ENCODE measurements at regions not wholly inside any gene's neighbourhood (a gene's known extent, or its start where the extent isn't known, plus 50 kb on each side); places are given as distances from the start of the nearest gene placed in this dataset.

DNA sequence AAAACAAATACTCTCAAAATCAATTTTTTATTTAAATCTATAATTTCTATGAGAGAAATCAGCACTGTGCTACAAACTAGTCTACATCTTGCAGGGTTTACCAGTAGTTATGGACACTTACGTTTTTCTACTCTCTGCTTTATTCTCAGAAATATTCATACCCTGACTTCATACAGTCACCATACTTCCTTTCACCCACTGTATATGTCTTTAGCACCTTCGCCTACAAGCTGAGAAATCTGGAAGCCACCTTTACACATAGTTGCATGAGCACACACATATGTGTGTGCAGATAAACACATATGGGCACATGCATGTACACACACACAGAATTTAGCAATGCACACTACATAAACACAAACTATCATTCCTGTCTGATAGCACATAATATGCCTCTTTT lies 177.0 kb downstream of the ST8SIA4 start:
- Histone ChIP-seq H3K4me3 (no peak overlapping the region), H3K27me3 (ENCODE audit: insufficient read depth in 3 of 3, low read length in 2 of 3) (no peaks in the 10 kb centered on the region), H3K4me1 (no peaks in the 10 kb centered on the region), H3K9me3 (no peaks in the 10 kb centered on the region), H3K36me3 (ENCODE audit: insufficient read depth in 1 of 2, low read depth in 1 of 2) (no peaks in the 10 kb centered on the region), H3K27ac (no peak overlapping the region)
- TF ChIP-seq, protein P1, sequence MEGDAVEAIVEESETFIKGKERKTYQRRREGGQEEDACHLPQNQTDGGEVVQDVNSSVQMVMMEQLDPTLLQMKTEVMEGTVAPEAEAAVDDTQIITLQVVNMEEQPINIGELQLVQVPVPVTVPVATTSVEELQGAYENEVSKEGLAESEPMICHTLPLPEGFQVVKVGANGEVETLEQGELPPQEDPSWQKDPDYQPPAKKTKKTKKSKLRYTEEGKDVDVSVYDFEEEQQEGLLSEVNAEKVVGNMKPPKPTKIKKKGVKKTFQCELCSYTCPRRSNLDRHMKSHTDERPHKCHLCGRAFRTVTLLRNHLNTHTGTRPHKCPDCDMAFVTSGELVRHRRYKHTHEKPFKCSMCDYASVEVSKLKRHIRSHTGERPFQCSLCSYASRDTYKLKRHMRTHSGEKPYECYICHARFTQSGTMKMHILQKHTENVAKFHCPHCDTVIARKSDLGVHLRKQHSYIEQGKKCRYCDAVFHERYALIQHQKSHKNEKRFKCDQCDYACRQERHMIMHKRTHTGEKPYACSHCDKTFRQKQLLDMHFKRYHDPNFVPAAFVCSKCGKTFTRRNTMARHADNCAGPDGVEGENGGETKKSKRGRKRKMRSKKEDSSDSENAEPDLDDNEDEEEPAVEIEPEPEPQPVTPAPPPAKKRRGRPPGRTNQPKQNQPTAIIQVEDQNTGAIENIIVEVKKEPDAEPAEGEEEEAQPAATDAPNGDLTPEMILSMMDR (IDR thresholded peaks at IDR 0.05): no peak
- 82 to 89% (median 87%) methylated on average over 2 of the region's 2 CpGs for WGBS, 3 donors
- intact Hi-C loops (cut with DNase I): no loop called here
- DNase-seq (no peak), ATAC-seq (no peak)

DNA sequence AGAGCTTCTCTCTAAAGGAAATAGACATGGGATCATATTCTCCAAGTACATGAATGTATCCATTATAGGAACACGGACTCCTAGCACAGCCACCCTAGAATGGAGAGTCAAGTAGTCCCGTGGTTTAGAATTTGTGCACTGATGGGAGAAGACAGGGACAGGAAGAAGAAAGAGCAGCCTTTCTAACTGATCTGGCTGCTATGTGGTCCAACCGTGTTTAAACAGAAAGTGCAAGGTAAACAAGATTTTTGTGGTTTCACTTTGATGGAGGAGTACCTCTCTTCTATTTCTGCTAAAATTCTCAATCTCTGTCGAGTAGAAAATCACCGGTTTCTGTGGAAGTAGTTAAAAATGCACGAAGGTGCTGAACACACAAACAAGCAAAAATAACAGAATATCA lies 171.3 kb downstream of the ST8SIA4 start:
- Histone ChIP-seq H3K9me3 (no peaks in the 10 kb centered on the region), H3K27me3 (ENCODE audit: insufficient read depth in 3 of 3, low read length in 2 of 3) (no peaks in the 10 kb centered on the region), H3K36me3 (ENCODE audit: insufficient read depth in 1 of 2, low read depth in 1 of 2) (no peaks in the 10 kb centered on the region), H3K27ac (no peak overlapping the region), H3K4me3 (no peak overlapping the region), H3K4me1 (no peaks in the 10 kb centered on the region)
- intact Hi-C loops (cut with DNase I): no loop called here
- WGBS, 3 donors: 57 to 68% (median 66%) methylated on average over 6 of the region's 6 CpGs
- DNase-seq (no peak), ATAC-seq (no peak)
- TF ChIP-seq, protein P1 (IDR thresholded peaks at IDR 0.05): no peak

DNA sequence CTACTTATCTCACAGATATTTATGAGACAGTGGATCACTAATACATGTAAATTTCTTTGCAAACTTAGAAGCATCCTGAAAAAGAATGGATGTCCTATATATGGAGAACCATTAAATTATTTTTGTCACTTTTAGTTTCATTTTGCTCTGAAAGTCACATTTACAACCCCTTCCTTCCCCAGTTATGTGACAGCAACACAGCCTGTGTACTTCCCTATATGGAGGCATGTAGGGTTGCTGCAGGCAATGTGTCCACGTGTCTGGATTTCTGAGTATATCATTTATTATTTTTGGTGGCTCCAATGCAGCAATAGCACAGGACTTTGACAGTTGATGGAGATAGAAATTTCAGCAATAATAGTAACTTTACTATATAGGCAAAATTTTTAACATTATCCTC lies 156.4 kb downstream of the ST8SIA4 start:
- no peak overlapping the region for H3K4me3 ChIP-seq
- H3K27me3 ChIP-seq (ENCODE audit: insufficient read depth in 3 of 3, low read length in 2 of 3): no peaks in the 10 kb centered on the region
- H3K36me3 ChIP-seq (ENCODE audit: insufficient read depth in 1 of 2, low read depth in 1 of 2): no peaks in the 10 kb centered on the region
- H3K27ac ChIP-seq: no peak overlapping the region
- intact Hi-C loops (cut with DNase I): no loop called here
- WGBS, 3 donors: 39 to 64% (median 44%) methylated on average over 1 of the region's 1 CpG
- TF ChIP-seq, protein P1 (IDR thresholded peaks at IDR 0.05): no peak
- H3K9me3 ChIP-seq: no peaks in the 10 kb centered on the region
- no peak for ATAC-seq
- no peaks in the 10 kb centered on the region for H3K4me1 ChIP-seq
- DNase-seq: no peak

DNA sequence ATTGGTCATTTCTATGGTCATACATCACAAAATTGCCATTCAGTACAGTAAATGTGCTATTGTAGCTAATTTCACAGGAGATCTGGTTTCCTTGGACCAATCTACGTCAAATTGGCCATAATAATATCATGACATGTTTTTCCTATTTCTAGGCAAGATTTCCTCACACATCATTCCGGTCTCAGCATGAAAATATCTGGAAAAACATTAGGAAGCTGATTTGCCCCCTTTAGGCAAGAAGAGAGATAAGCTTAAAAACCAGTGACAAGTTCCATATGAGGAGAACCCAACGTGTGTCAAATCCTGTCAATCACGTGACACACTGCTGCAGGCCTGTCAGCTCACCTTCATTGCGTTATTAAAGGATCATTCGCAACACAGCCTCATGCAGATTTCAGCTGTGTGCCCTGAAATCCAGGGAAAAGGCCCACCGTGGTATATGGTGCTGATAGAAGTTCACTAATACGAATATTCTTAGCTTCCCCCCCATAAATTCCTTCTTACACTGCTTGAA lies 153.3 kb downstream of the ST8SIA4 start:
- no peak for ATAC-seq
- TF ChIP-seq, protein P1 (IDR thresholded peaks at IDR 0.05): no peak
- H3K27me3 ChIP-seq (ENCODE audit: insufficient read depth in 3 of 3, low read length in 2 of 3): no peaks in the 10 kb centered on the region
- no peak for DNase-seq
- H3K9me3 ChIP-seq: no peaks in the 10 kb centered on the region
- no peaks in the 10 kb centered on the region for H3K36me3 ChIP-seq (ENCODE audit: insufficient read depth in 1 of 2, low read depth in 1 of 2)
- no peak overlapping the region for H3K4me3 ChIP-seq
- H3K27ac ChIP-seq: no peak overlapping the region
- 64 to 74% (median 66%) methylated on average over 8 of the region's 8 CpGs for WGBS, 3 donors
- intact Hi-C loops (cut with DNase I): no loop called here
- H3K4me1 ChIP-seq: no peaks in the 10 kb centered on the region

- no peak for ATAC-seq
- TF ChIP-seq, protein P1 (IDR thresholded peaks at IDR 0.05): no peak
- Histone ChIP-seq H3K36me3 (ENCODE audit: insufficient read depth in 1 of 2, low read depth in 1 of 2) (no peaks in the 10 kb centered on the region), H3K27me3 (ENCODE audit: insufficient read depth in 3 of 3, low read length in 2 of 3) (no peaks in the 10 kb centered on the region), H3K27ac (no peak overlapping the region), H3K4me1 (no peaks in the 10 kb centered on the region), H3K9me3 (no peaks in the 10 kb centered on the region), H3K4me3 (no peak overlapping the region)
- DNase-seq: no peak
- 68 to 75% (median 70%) methylated on average over 2 of the region's 2 CpGs for WGBS, 3 donors
- intact Hi-C loops (cut with DNase I): no loop called here
These were observed 147.6 kb downstream of the ST8SIA4 start for GRCh38 chr5:100755435-100755834.

Data from psoas muscle (tissue), 7 donors.